ENCODE measurements at regions not wholly inside any gene's neighbourhood (a gene's known extent, or its start where the extent isn't known, plus 50 kb on each side); places are given as distances from the start of the nearest gene placed in this dataset.

DNA sequence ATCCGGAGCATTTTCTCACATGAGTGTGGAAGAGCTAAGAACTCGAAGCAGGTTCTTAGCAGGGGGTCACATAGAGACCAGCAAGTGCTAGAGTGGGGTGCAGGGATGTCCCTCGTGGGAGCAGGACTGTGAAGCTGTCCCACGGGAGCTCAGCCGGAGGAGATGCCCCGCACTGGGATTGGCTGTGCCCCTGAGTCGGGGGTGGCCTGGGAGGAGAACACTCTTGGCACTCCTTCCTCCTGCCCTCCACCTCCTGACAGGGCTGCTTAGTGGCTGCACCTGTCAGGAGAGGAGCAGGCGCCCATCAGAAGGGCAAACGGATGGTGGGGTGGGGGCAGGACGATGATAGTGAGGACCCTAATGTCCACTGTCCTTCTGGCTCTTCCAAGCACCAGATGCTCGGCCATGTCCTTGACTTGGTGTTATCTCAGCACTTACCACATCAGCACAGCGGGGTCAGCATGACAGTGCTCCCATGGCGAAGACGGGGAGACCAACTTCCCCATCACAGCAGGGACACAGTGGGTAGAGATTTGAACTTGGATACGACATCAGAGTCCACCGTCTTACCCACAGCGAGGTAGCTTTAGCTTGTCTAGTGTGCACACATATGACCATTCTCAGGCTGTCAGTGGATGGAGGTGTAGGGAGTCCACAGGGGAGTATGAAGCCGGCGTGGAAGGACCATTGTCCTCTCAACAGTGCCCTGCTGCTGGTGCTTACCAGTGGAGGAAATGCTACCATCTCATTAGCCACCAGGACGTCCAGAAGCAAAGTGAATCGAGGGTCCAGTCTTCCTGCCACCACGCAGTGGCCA lies 142.5 kb upstream of the SHH start:
- no peak for DNase-seq
- CTCF ChIA-PET = no interaction called here
- no peaks in the 10 kb centered on the region for H3K36me3 Mint-ChIP-seq
- H3K9me3 Mint-ChIP-seq (ENCODE audit: low read depth) = no peaks in the 10 kb centered on the region
- ATAC-seq = no peak
- H3K27ac Mint-ChIP-seq = no peak overlapping the region
- H3K4me1 Mint-ChIP-seq = no peaks in the 10 kb centered on the region
- H3K27me3 Mint-ChIP-seq = no peaks in the 10 kb centered on the region
- H3K4me3 Mint-ChIP-seq = no peak overlapping the region

DNA sequence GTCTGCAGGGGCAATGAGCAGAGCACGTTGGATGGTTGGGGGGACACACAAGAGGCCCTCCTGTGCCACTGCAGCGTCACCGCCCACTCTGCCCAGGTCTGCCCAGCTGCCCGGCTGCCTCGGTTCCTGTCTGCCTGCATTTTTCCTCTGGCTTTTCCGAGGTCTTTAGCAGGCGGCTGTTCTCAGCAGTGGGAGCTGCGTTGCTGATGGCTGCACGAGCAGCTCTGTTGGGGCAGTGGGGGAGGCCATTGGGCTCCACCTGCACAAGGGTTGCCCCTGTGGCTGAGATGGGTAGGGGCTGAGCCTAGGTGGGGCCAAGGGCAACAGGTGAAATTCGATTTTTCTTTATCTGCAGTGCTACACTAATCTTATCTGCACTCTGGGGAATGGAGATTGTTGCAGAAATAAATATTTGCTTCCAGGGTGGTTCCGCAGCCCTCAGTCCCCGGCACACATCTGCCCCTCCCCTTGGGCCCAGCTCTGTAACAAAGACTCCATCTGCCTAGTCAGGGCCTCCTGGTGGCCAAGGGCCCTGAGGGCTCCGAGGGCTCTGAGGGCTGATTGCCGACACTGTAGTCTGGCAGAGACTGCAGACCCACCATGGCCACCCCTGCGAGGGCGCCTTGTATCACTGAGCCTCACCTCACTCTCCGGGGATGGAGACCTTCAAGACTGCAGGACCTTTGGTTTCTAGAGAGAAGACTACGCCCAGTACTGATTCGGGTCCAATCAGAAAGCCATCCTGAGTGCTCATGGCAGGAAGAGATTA lies 141.7 kb upstream of the SHH start:
- ATAC-seq (no peak), DNase-seq (no peak)
- Mint-ChIP-seq H3K4me3 (no peak overlapping the region), H3K36me3 (no peaks in the 10 kb centered on the region), H3K27me3 (no peaks in the 10 kb centered on the region), H3K27ac (no peak overlapping the region), H3K9me3 (ENCODE audit: low read depth) (no peaks in the 10 kb centered on the region), H3K4me1 (no peaks in the 10 kb centered on the region)
- CTCF ChIA-PET = no interaction called here

DNA sequence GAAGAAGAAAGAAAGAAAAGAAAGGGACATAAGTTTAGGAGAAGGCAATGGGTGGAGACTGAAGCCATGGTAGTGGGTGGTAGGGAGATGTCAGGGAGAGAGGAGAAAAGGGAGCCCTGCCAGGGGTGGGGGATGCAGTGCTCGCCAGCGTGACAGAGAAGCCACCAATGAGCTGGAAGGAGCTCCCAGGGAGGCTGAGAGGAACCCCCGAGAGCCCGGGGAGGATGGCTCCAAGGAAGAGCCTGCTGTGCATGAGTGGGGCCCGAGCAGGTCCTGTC lies 141.2 kb upstream of the SHH start:
- H3K27ac Mint-ChIP-seq = no peak overlapping the region
- H3K36me3 Mint-ChIP-seq = no peaks in the 10 kb centered on the region
- CTCF ChIA-PET = no interaction called here
- no peaks in the 10 kb centered on the region for H3K27me3 Mint-ChIP-seq
- ATAC-seq (no peak), DNase-seq (no peak)
- no peak overlapping the region for H3K4me3 Mint-ChIP-seq
- no peaks in the 10 kb centered on the region for H3K4me1 Mint-ChIP-seq
- no peaks in the 10 kb centered on the region for H3K9me3 Mint-ChIP-seq (ENCODE audit: low read depth)

DNA sequence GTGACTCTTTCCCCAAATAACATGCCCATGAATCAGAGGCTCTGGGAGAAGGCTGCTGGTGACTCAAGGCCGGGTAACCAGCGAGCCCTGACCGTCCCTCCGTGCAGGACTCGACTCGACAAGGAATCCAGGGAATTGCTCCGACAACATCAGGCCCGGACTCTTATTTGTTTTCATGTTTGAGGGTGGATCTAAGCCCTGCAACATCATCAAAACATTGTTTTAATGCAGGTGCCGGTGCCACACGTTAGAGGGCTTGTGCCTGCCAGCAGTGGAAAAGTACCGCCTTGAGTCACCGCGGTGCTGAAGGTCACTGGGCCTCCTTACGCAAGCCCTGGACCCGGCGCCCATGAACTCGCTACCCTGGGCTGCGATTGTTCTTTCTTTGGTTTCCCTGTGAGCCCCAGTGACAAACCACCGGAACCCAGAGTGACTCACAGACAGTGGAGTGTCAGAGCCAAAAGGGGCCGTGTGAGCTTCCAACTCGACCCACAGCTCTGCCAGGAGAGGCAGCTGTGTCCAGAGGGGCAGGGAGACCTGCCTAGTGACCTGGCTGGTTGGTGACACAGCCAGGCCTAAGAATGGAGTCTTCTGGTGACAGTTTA lies 139.4 kb upstream of the SHH start:
- CTCF ChIA-PET = no interaction called here
- no peak overlapping the region for H3K4me3 Mint-ChIP-seq
- H3K36me3 Mint-ChIP-seq = no peaks in the 10 kb centered on the region
- H3K9me3 Mint-ChIP-seq (ENCODE audit: low read depth) = no peaks in the 10 kb centered on the region
- H3K4me1 Mint-ChIP-seq = no peaks in the 10 kb centered on the region
- ATAC-seq (no peak), DNase-seq (no peak)
- H3K27me3 Mint-ChIP-seq = no peaks in the 10 kb centered on the region
- no peak overlapping the region for H3K27ac Mint-ChIP-seq

DNA sequence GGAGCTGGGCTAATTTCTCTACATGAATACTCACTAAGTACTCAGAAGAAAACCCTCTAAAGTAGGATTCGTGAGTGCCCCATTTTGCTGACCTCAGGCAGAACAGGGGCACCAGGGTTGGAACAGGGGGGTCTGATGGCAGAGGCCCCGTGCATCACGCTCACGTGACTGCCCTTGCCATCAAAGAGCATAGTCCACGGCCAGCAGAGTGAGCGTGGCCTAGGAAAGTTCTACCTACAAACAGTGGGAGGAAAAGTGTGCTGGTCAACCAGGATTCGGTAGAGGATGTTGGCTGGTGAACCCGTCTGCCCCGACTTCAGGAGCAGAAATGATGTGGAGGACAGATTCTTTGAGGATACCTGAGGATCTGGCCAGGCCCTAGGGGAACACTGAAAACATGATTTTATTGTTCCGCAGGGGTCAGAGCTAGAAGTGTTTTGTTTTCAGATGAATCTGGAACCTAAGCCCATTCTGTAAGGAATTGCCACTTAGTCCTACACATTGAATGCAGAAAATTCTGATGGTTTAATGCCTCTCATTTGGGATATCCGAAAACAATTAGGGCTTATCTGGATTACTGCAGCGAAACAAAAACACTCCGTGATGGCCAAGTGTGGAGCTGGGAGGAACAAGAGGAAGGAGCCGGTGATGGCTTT lies 138.8 kb upstream of the SHH start:
- no peaks in the 10 kb centered on the region for H3K36me3 Mint-ChIP-seq
- H3K9me3 Mint-ChIP-seq (ENCODE audit: low read depth) = no peaks in the 10 kb centered on the region
- CTCF ChIA-PET = no interaction called here
- ATAC-seq (no peak), DNase-seq (no peak)
- no peak overlapping the region for H3K4me3 Mint-ChIP-seq
- no peaks in the 10 kb centered on the region for H3K27me3 Mint-ChIP-seq
- no peaks in the 10 kb centered on the region for H3K4me1 Mint-ChIP-seq
- no peak overlapping the region for H3K27ac Mint-ChIP-seq

DNA sequence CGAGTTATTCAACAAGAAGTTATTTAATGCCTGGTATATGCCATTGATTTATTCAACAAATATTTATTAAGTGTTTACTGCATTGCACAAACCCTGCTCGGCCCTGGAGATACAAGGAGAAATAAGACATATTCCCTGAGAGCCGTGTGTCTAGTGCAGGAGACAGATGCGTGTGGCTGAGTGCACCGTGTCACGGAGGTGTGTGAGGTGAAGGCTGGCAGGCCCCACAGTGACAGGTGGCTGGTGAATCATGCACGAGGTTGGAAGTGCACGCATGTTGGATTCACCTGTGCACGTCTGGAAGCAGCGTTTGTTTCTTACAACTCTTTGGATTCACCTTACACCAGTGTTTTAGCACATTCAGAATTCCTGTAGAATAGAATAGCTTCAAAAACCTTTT lies 136.6 kb upstream of the SHH start:
- peaks cover 6% of the 10 kb centered on the region for H3K9me3 Mint-ChIP-seq (ENCODE audit: low read depth)
- DNase-seq (no peak), ATAC-seq (no peak)
- no peaks in the 10 kb centered on the region for H3K36me3 Mint-ChIP-seq
- no peak overlapping the region for H3K27ac Mint-ChIP-seq
- H3K27me3 Mint-ChIP-seq = no peaks in the 10 kb centered on the region
- no peaks in the 10 kb centered on the region for H3K4me1 Mint-ChIP-seq
- H3K4me3 Mint-ChIP-seq = no peak overlapping the region
- CTCF ChIA-PET = no interaction called here

DNA sequence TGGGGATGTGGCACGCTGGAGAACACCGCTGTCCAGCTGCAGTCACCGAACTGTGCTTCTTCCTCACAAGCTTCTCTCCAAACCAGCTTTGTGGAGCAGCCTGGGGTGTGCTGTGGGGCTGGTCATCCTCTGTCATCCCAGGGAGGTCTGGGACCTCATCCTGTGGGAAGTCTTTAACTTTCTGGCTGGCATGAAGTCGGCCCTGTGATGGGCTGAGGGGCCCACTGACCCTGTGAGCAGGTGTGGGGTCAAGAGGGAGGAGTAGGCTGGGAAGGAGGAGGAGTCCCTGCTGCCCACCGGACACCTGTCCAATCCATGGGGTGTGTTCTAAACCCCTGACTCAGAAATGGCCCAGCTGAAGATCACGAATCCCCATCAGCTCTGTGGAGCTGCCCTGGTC lies 136.2 kb upstream of the SHH start:
- H3K36me3 Mint-ChIP-seq = no peaks in the 10 kb centered on the region
- H3K27ac Mint-ChIP-seq = no peak overlapping the region
- no peaks in the 10 kb centered on the region for H3K4me1 Mint-ChIP-seq
- peaks cover 6% of the 10 kb centered on the region for H3K9me3 Mint-ChIP-seq (ENCODE audit: low read depth)
- ATAC-seq (no peak), DNase-seq (no peak)
- no peak overlapping the region for H3K4me3 Mint-ChIP-seq
- H3K27me3 Mint-ChIP-seq = no peaks in the 10 kb centered on the region
- CTCF ChIA-PET = no interaction called here

DNA sequence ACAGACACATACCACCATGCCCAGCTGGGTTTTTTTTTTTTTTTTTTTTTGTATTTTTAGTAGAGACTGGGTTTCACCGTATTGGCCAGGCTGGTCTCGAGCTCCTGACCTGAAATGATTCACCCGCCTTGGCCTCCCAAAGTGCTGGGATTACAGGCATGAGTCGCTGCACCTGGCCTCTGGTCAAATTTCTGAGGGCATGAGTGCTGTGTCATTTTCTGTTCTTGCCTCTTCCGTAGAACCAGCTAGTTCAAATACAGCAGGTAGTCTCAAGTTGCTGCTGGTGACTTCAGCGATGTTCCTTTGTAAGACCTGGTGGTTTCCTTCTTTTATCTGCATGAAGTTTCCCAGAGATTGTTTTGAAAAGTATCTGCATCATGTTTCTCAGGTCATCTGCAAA lies 134.8 kb upstream of the SHH start:
- CTCF ChIA-PET = no interaction called here
- H3K9me3 Mint-ChIP-seq (ENCODE audit: low read depth) = peaks cover 6% of the 10 kb centered on the region
- ATAC-seq (no peak), DNase-seq (no peak)
- no peaks in the 10 kb centered on the region for H3K36me3 Mint-ChIP-seq
- H3K4me3 Mint-ChIP-seq = no peak overlapping the region
- no peaks in the 10 kb centered on the region for H3K4me1 Mint-ChIP-seq
- H3K27me3 Mint-ChIP-seq = no peaks in the 10 kb centered on the region
- H3K27ac Mint-ChIP-seq = no peak overlapping the region

DNA sequence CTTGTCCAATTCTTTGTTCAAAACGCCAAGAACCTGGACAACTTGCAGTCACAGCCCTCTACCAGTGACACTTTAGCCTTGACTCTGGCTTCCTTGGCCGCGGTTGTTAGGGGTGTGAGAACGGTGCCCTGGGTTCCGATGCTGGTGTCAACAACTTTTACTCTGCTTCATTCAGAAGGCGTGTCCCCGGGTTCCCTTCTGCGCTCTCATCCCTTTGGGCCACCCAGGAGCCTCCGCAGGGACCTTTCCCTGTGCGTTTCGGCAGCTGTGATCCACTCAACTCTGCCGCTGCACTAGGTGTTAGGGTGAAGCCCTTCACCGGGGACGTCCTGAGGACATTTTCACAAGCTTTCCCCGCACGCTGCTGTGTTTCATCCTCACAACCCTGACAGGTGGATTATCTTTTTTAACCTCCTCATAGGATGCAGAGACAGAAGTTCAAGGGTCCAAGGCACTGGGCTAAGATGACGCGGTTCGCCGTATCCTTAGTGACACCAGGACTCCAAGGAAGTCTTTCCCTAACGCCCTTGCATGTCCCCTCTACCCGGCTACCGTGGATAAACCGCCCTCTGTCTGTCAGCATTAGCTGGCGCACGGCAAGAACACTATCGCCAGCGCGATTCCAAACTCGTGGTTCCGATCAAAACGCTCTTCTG lies 133.5 kb upstream of the SHH start:
- Mint-ChIP-seq H3K27me3 (no peaks in the 10 kb centered on the region), H3K9me3 (ENCODE audit: low read depth) (peaks cover 6% of the 10 kb centered on the region), H3K4me1 (no peaks in the 10 kb centered on the region), H3K36me3 (no peaks in the 10 kb centered on the region), H3K4me3 (no peak overlapping the region), H3K27ac (no peak overlapping the region)
- DNase-seq (no peak), ATAC-seq (no peak)
- CTCF ChIA-PET = no interaction called here

DNA sequence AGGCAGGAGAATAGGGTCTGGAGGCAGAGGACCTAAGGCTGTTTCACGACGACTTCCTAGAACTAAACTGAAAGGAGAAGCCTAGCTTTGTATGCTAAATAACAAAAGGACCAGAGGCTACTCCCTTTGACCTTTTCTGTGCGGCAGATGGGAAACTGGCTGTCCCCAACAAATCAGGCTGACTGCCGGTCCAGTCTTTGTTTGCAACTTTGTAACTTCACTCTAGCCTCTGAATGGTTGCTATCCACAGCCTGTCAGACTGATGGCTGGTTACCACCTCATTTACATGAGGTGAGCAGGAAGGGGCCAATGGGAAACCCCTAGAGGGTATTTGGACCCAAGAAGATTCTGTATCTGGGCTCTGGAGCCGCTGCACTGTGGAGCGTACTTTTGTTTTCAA lies 132.6 kb upstream of the SHH start:
- no peaks in the 10 kb centered on the region for H3K4me1 Mint-ChIP-seq
- no peak for DNase-seq
- peaks cover 6% of the 10 kb centered on the region for H3K9me3 Mint-ChIP-seq (ENCODE audit: low read depth)
- no peak overlapping the region for H3K4me3 Mint-ChIP-seq
- no peak overlapping the region for H3K27ac Mint-ChIP-seq
- CTCF ChIA-PET = no interaction called here
- no peak for ATAC-seq
- no peaks in the 10 kb centered on the region for H3K27me3 Mint-ChIP-seq
- H3K36me3 Mint-ChIP-seq = no peaks in the 10 kb centered on the region

DNA sequence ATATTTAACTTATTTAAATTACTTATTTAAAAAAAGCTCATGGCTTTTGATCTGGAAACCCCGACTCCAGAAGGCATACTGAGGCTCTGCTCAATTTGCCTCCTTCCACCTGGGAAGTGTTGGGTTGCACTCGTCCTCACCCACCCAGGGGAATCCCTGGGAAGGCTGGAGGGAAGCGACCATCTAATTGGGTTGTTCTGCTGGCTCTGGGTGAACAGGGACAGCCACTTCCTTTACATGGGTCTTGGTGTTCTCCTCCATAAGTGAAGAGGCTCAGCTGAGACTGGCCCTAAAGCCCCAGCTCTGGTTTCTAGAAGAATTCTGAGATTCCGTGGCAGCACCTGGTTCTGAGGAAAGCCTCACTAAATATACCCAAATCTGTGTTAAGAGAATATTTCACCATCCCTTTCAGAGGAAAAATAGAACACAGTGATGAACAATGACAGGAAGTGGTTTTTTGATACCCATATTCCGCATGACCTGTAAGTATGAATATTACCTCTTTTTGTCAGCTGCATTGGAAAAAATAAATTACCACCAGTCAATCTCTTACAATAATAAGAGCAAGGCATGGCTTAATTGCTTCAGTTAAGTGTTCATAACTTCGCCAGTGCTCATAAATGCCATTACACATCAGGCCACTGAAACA lies 131.1 kb upstream of the SHH start:
- H3K4me3 Mint-ChIP-seq = no peak overlapping the region
- H3K9me3 Mint-ChIP-seq (ENCODE audit: low read depth) = peaks cover 6% of the 10 kb centered on the region
- no peaks in the 10 kb centered on the region for H3K4me1 Mint-ChIP-seq
- DNase-seq (no peak), ATAC-seq (no peak)
- H3K27ac Mint-ChIP-seq = no peak overlapping the region
- CTCF ChIA-PET = no interaction called here
- no peaks in the 10 kb centered on the region for H3K27me3 Mint-ChIP-seq
- H3K36me3 Mint-ChIP-seq = no peaks in the 10 kb centered on the region

DNA sequence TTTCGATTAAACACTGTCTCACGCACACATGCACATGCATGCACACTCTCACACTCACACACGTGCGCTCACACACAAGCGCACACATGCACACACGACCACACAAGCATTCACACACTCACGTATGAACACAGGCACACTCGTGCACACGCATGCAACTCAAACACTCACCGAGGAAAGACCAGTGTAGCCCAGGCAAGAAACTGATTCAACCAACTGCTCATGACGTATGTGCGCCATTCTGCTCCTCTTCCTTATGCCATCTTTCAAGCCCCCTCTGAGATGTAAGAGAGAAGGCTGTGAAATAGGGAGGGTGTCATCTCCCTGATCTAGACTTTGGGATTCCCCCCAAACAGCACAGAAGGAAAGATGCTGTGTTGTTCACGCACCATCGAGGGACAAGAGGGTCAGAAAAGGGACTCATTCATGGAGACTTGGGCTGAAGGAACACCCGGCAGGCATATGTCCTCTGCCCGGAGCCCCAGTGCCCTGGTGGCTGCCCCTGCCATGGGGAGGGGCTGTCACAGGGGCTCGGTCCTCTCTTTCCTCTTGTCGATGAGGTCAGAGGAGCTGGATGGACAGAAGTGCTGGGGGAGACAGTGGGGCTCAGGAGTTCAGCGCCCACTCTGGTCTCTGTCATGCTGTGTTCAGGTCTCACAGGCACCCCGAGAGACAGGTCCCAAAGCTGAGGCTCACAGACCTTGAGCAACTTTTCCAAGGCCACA lies 130.1 kb upstream of the SHH start:
- Mint-ChIP-seq H3K27ac (no peak overlapping the region), H3K4me1 (no peaks in the 10 kb centered on the region), H3K27me3 (no peaks in the 10 kb centered on the region), H3K9me3 (ENCODE audit: low read depth) (peaks cover 8% of the 10 kb centered on the region), H3K36me3 (no peaks in the 10 kb centered on the region), H3K4me3 (no peak overlapping the region)
- DNase-seq = no peak
- ATAC-seq = no peak
- CTCF ChIA-PET = no interaction called here

DNA sequence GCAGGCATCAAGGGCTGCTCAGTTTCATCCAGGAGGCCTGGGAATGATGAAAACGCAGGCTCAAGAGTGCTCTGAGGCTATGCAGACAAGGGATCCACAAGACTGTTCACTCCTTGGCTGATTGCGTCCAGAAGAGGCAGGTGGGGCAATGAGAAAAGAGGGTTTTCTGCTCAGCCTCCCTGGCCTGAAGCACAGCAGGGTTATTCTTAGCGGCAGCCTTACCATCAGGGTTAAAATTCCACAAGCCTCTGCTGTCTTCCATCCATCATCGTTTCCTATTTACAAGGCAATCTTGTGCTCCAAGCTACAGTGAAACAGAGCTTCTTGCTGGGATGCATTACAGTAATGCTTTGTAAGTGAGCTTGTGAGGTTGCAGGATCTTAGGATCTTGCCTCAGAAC lies 129.4 kb upstream of the SHH start:
- CTCF ChIA-PET = no interaction called here
- DNase-seq = no peak
- no peaks in the 10 kb centered on the region for H3K27me3 Mint-ChIP-seq
- ATAC-seq = no peak
- peaks cover 8% of the 10 kb centered on the region for H3K9me3 Mint-ChIP-seq (ENCODE audit: low read depth)
- no peak overlapping the region for H3K27ac Mint-ChIP-seq
- no peak overlapping the region for H3K4me3 Mint-ChIP-seq
- no peaks in the 10 kb centered on the region for H3K36me3 Mint-ChIP-seq
- H3K4me1 Mint-ChIP-seq = no peaks in the 10 kb centered on the region

All from activated CD8-positive, alpha-beta memory T cell treated with anti-CD3 and anti-CD28 coated beads, Interleukin-2, amount 10 ng/mL, durations not matched to agents 7 days and 5 days (primary cell).